RWPE2 (cell line): ENCODE measurements at regions not wholly inside any gene's neighbourhood (a gene's known extent, or its start where the extent isn't known, plus 50 kb on each side); places are given as distances from the start of the nearest gene placed in this dataset.
A peak's percentile ranks its signal among the peaks of the same experiment; 100 is the strongest.

Experiments
- ATAC-seq: fragments of 200-7000 bp; cut with Tn5 transposase; 3 replicates; pipeline ENCODE4 v1.9.1; 2021; ENCODE audit warnings: low read depth
- DNase-seq: peaks from one replicate; pipeline ENCODE4 v3.0.0-alpha.2; 2020; ENCODE audit warnings: low spot score
- H3K27ac ChIP-seq: fragments of 450-650 bp; 2 replicates; pipeline ENCODE4 v1.5.1; 2017; ENCODE audit warnings: mild to moderate bottlenecking; ENCODE audit not compliant: poor library complexity, severe bottlenecking
- H3K27me3 ChIP-seq: fragments of 250-450 bp; sonication (Bioruptor Pico); 2 replicates; pipeline ENCODE4 v1.5.1; 2021; ENCODE audit warnings: mild to moderate bottlenecking, moderate library complexity; ENCODE audit not compliant: insufficient read depth, poor library complexity, severe bottlenecking
- H3K36me3 ChIP-seq: fragments of 250-450 bp; sonication (Bioruptor Pico); 2 replicates; pipeline ENCODE4 v1.5.1; 2020; ENCODE audit warnings: low read depth, mild to moderate bottlenecking, moderate library complexity
- H3K4me1 ChIP-seq: fragments of 250-450 bp; sonication (Bioruptor Pico); 2 replicates; pipeline ENCODE4 v1.5.1; 2021; ENCODE audit warnings: mild to moderate bottlenecking, moderate library complexity; ENCODE audit not compliant: insufficient read depth, poor library complexity, severe bottlenecking
- H3K4me3 ChIP-seq: fragments of 250-450 bp; sonication (Bioruptor Pico); 2 replicates; pipeline ENCODE4 v1.5.1; 2021; ENCODE audit warnings: mild to moderate bottlenecking, moderate library complexity; ENCODE audit not compliant: severe bottlenecking
- H3K9me3 ChIP-seq: fragments of 250-450 bp; sonication (Bioruptor Pico); 2 replicates; pipeline ENCODE4 v1.5.1; 2021; ENCODE audit warnings: mild to moderate bottlenecking, moderate library complexity; ENCODE audit not compliant: severe bottlenecking
- CTCF ChIP-seq: fragments of 450-650 bp; IDR thresholded peaks from one replicate; pipeline ENCODE4 v1.5.1; 2017; ENCODE audit warnings: mild to moderate bottlenecking, moderate library complexity; ENCODE audit not compliant: poor library complexity, severe bottlenecking

DNA sequence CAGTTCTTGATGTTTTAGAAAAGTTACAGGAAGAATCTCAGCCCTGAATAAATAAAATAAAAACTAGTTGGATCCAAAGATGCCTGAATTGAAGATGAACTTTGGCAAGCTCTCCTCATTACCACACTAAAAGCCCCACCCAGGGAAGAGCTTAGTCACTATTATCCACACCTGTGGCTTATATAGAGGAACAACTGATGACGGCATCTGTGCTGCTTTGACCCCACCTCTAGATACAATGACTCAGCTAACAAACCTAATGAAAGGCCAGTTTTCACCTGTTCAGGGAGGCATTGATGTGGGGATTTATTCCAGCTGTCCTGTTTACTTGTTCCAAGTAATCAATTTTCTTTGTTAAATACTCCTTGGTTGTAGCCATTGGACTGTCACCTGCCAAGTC is 604.7 kb upstream of the EPHA6 start:
- DNase-seq = no peak
- Histone ChIP-seq H3K4me3 (no peak overlapping the region), H3K4me1 (peaks cover 3% of the 10 kb centered on the region), H3K9me3 (no peaks in the 10 kb centered on the region), H3K27ac (peak overlapping the region; percentile 14), H3K27me3 (no peaks in the 10 kb centered on the region), H3K36me3 (no peaks in the 10 kb centered on the region)
- ATAC-seq = peak; percentile 100
- no peak for TF ChIP-seq CTCF

DNA sequence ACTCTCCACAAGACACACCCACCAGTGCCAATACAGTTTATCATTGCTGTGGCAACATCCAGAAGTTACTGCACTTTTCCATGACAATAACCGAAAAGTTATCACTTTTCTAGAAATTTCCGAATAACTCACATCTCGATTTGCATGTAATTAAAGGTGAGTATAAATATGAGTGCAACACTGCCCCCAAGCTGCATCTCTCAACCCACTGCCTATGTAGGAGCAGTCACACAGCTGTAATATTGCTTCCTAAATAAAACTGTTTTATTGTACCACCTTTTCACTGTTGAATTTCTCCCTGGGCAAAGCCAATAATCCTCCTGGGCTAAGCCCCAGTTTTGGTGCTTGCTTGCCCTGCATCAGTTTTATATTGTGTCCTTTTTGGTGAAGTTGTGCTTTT is 601.0 kb upstream of the EPHA6 start:
- Histone ChIP-seq H3K9me3 (no peaks in the 10 kb centered on the region), H3K27ac (no peak overlapping the region), H3K36me3 (no peaks in the 10 kb centered on the region), H3K4me3 (no peak overlapping the region), H3K27me3 (no peaks in the 10 kb centered on the region), H3K4me1 (peaks cover 3% of the 10 kb centered on the region)
- TF ChIP-seq CTCF = no peak
- ATAC-seq (no peak), DNase-seq (no peak)

DNA sequence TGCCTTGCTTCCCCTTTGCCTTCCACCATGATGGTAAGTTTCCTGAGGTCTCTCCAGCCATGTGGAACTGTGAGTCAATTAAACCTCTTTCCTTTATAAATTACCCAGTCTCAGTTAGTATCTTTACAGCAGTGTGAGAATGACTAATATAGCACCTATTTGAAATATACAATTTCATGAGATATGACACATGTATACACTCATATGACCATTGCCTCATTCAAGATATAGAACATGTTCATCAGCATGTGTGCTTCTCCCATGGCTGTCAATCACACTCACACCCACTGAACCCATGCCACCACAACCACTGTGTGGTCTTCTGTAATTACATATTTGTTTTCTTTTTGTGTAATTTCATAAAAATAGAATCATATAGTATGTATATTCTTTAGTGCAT is 599.5 kb upstream of the EPHA6 start:
- H3K36me3 ChIP-seq = no peaks in the 10 kb centered on the region
- no peak overlapping the region for H3K27ac ChIP-seq
- no peak overlapping the region for H3K4me3 ChIP-seq
- DNase-seq = no peak
- TF ChIP-seq CTCF = no peak
- no peaks in the 10 kb centered on the region for H3K9me3 ChIP-seq
- ATAC-seq = peak; percentile 46; the same call in 1 of the 3 replicates
- no peaks in the 10 kb centered on the region for H3K27me3 ChIP-seq
- peaks cover 2% of the 10 kb centered on the region for H3K4me1 ChIP-seq

- TF ChIP-seq CTCF = no peak
- DNase-seq = no peak
- no peak for ATAC-seq
Measured at GRCh38 chr3:96225494-96225893, 588.9 kb upstream of the EPHA6 start.

DNA sequence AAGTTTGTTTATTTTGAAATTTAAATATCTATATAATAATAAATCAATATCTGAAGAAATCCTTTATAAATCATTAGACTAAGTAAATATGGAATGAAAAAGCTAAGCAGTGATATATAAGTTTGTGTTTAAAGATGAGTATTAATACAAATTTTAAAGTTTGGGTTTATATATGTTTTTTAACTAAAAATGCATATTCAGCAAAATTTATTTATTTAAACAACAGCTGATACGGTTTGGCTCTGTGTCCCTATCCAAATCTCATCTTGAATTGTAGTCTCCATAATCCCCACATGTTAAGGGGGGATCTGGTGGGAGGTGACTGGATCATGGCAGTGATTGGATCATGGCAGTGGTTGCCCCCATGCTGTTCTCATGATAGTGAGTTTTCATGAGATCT is 580.7 kb upstream of the EPHA6 start:
- Histone ChIP-seq H3K4me3 (no peak overlapping the region), H3K36me3 (no peaks in the 10 kb centered on the region), H3K4me1 (no peaks in the 10 kb centered on the region), H3K27me3 (no peaks in the 10 kb centered on the region), H3K27ac (no peak overlapping the region), H3K9me3 (no peaks in the 10 kb centered on the region)
- DNase-seq = no peak
- ATAC-seq = no peak
- no peak for TF ChIP-seq CTCF

More at GRCh38 chr3:96225494-96225893, 588.9 kb upstream of the EPHA6 start:
- Histone ChIP-seq H3K27ac (peak overlapping the region; percentile 22), H3K27me3 (no peaks in the 10 kb centered on the region), H3K36me3 (no peaks in the 10 kb centered on the region; the same call in 1 of the 2 replicates), H3K4me3 (no peak overlapping the region), H3K9me3 (no peaks in the 10 kb centered on the region), H3K4me1 (peaks cover 8% of the 10 kb centered on the region)
